ENCODE measurements at regions not wholly inside any gene's neighbourhood (a gene's known extent, or its start where the extent isn't known, plus 50 kb on each side); places are given as distances from the start of the nearest gene placed in this dataset.

GRCh38 chr2:67825476-67825875 lies 237.3 kb downstream of the C1D start:
- no peak overlapping the region for H3K4me3 ChIP-seq (ENCODE audit: low read depth, low read length)
- TF ChIP-seq CTCF (IDR thresholded peaks at IDR 0.05; ENCODE audit: borderline replicate concordance, insufficient read depth, low read depth, low read length): no peak

- H3K4me3 ChIP-seq (ENCODE audit: low read depth, low read length): no peak overlapping the region
- no peak for TF ChIP-seq CTCF (IDR thresholded peaks at IDR 0.05; ENCODE audit: borderline replicate concordance, insufficient read depth, low read depth, low read length)
Measured at GRCh38 chr2:67828066-67828465, 234.7 kb downstream of the C1D start.

- no peak for TF ChIP-seq CTCF (IDR thresholded peaks at IDR 0.05; ENCODE audit: borderline replicate concordance, insufficient read depth, low read depth, low read length)
- H3K4me3 ChIP-seq (ENCODE audit: low read depth, low read length): no peak overlapping the region
Measured at GRCh38 chr2:67829470-67829869, 233.3 kb downstream of the C1D start.

- no peak for TF ChIP-seq CTCF (IDR thresholded peaks at IDR 0.05; ENCODE audit: borderline replicate concordance, insufficient read depth, low read depth, low read length)
- H3K4me3 ChIP-seq (ENCODE audit: low read depth, low read length): no peak overlapping the region
Measured at GRCh38 chr2:67833632-67834031, 229.2 kb downstream of the C1D start.

- no peak for TF ChIP-seq CTCF (IDR thresholded peaks at IDR 0.05; ENCODE audit: borderline replicate concordance, insufficient read depth, low read depth, low read length)
- H3K4me3 ChIP-seq (ENCODE audit: low read depth, low read length): no peak overlapping the region
Measured at GRCh38 chr2:67834482-67834881, 228.3 kb downstream of the C1D start.

- H3K4me3 ChIP-seq (ENCODE audit: low read depth, low read length): no peak overlapping the region
- TF ChIP-seq CTCF (IDR thresholded peaks at IDR 0.05; ENCODE audit: borderline replicate concordance, insufficient read depth, low read depth, low read length): no peak
Measured at GRCh38 chr2:67835266-67835665, 227.5 kb downstream of the C1D start.

- no peak for TF ChIP-seq CTCF (IDR thresholded peaks at IDR 0.05; ENCODE audit: borderline replicate concordance, insufficient read depth, low read depth, low read length)
- H3K4me3 ChIP-seq (ENCODE audit: low read depth, low read length): no peak overlapping the region
Measured at GRCh38 chr2:67836866-67837265, 225.9 kb downstream of the C1D start.
